Panc1 (cell line): ENCODE measurements at regions not wholly inside any gene's neighbourhood (a gene's known extent, or its start where the extent isn't known, plus 50 kb on each side); places are given as distances from the start of the nearest gene placed in this dataset.
"Not testable (repeated sequence)": the region's sequence is repeated elsewhere in the genome, so short reads cannot be mapped to it uniquely, and the experiment has no call there.

Experiments used
- ATAC-seq: fragments of 200-7000 bp; cut with Tn5 transposase; 2 replicates; pipeline ENCODE4 v1.9.1; 2020; ENCODE audit warnings: mild to moderate bottlenecking, moderate library complexity
- BruUV-seq: library from RNA; stranded (reverse); fragments of 400-500 nt; replicated peaks from 2 replicates; lab custom pipeline; 2021; lab: Mats Ljungman, UMichigan
- CTCF ChIA-PET: fragments of 300-600 bp; sonication (Branson Sonifier 250); formaldehyde crosslinking; loops from one replicate; lab custom pipeline; 2022; ENCODE audit warnings: antibody characterized with exemption; lab: Charles Lee
- POLR2A ChIA-PET: fragments of 300-600 bp; sonication (Branson Sonifier 250); formaldehyde crosslinking; loops from one replicate; lab custom pipeline; 2022; ENCODE audit warnings: antibody characterized with exemption; lab: Charles Lee
- DNase-seq: peaks from one replicate; pipeline ENCODE4 v3.0.0-alpha.2; 2010; ENCODE audit warnings: low read depth, low spot score
- H3K27ac ChIP-seq: 2 replicates; pipeline ENCODE4 v1.5.1; 2011; ENCODE audit warnings: mild to moderate bottlenecking, low read length, inconsistent platforms
- H3K27me3 ChIP-seq: fragments of 200-500 bp; sonication (Bioruptor generic); 2 replicates; pipeline ENCODE4 v1.6.0; 2014; ENCODE audit warnings: low read length, inconsistent platforms; ENCODE audit not compliant: control insufficient read depth, insufficient read depth
- H3K36me3 ChIP-seq: fragments of 200-500 bp; sonication (Bioruptor generic); 2 replicates; pipeline ENCODE4 v1.5.1; 2014; ENCODE audit warnings: inconsistent platforms, mild to moderate bottlenecking, low read length, moderate library complexity; ENCODE audit not compliant: control insufficient read depth, insufficient read depth
- H3K4me1 ChIP-seq: 2 replicates; pipeline ENCODE4 v1.5.1; 2011; ENCODE audit warnings: inconsistent platforms, mild to moderate bottlenecking, low read length, moderate library complexity; ENCODE audit not compliant: control insufficient read depth, insufficient read depth
- H3K4me3 ChIP-seq, 2 experiments: 2 replicates each; pipeline ENCODE4 v1.5.1; 2011 to 2012; ENCODE audit warnings: low read depth in 2 of 2, low read length in 2 of 2, mild to moderate bottlenecking in 2 of 2, inconsistent platforms in 1 of 2, moderate library complexity in 1 of 2
- H3K9me3 ChIP-seq: fragments of 200-500 bp; sonication (Bioruptor generic); 2 replicates; pipeline ENCODE4 v1.5.1; 2014; ENCODE audit warnings: low read depth, mild to moderate bottlenecking, inconsistent platforms, low read length, moderate library complexity; ENCODE audit not compliant: control insufficient read depth, insufficient read depth
- POLR2AphosphoS5 ChIP-seq: IDR thresholded peaks from 2 replicates; pipeline ENCODE4 v1.6.1; 2012; ENCODE audit warnings: mild to moderate bottlenecking, low read depth, low read length, moderate library complexity
- SIN3A ChIP-seq: IDR thresholded peaks from 2 replicates; pipeline ENCODE4 v1.6.1; 2012; ENCODE audit warnings: low read depth, mild to moderate bottlenecking, low read length, moderate library complexity, borderline replicate concordance; ENCODE audit not compliant: insufficient read depth
- TCF7L2 ChIP-seq: IDR thresholded peaks from 2 replicates; pipeline ENCODE4 v1.6.1; 2011; ENCODE audit warnings: mild to moderate bottlenecking, low read depth, low read length, inconsistent platforms
- in situ Hi-C: cut with HindIII; loops from 2 replicates; pipeline ENCODE4 v1.10.0; 2016; ENCODE audit warnings: low sequenced_read_pairs, low pct_unique_long_range_greater_than_20kb
- intact Hi-C: fragments of 100-400 bp; cut with micrococcal nuclease; formaldehyde crosslinking; loops from one replicate; pipeline ENCODE4 v1.10.0; 2022; ENCODE audit not compliant: unreplicated experiment
- TF ChIP-seq, protein P1 (sequence below): fragments of 450-650 bp; IDR thresholded peaks from 2 replicates; pipeline ENCODE4 v1.5.1; 2017; ENCODE audit warnings: mild to moderate bottlenecking
- TF ChIP-seq, protein P2 (sequence below), 2 experiments: IDR thresholded peaks; 2 replicates each; pipeline ENCODE4 v1.6.1; 2011 to 2012; ENCODE audit warnings: low read depth in 2 of 2, control low read depth in 1 of 2, low read length in 1 of 2, mild to moderate bottlenecking in 1 of 2, moderate library complexity in 1 of 2; ENCODE audit not compliant: insufficient read depth in 1 of 2

DNA sequence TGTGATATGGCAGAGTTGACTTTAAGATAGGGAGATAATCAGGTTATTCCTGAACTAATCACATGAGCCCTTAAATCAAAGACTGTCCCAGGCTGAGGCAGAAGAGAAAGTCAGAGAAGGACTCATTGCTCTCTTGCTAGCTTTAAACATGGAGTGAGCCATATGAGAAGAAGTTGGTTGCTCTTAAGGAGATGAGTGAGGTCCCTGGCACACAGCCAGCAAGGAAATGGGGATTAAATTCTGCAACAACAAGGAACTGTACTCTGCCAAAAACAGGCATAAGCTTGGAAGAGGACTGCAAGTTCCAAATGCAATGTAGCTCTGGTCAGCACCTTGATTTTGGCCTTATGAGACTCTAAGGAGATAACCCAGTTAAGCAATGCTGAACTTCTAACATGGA, 457.0 kb downstream of the PLOD2 start:
- H3K27me3 ChIP-seq = no peaks in the 10 kb centered on the region
- ATAC-seq (no peak), DNase-seq (no peak)
- H3K4me1 ChIP-seq = no peaks in the 10 kb centered on the region
- H3K9me3 ChIP-seq = no peaks in the 10 kb centered on the region
- intact Hi-C loops (no loop called here), in situ Hi-C loops (no loop called here)
- CTCF ChIA-PET = no interaction called here
- H3K27ac ChIP-seq = no peak overlapping the region
- POLR2A ChIA-PET = no interaction called here
- no peaks in the 10 kb centered on the region for H3K36me3 ChIP-seq
- TF ChIP-seq POLR2AphosphoS5 = no peak
- TF ChIP-seq SIN3A = no peak
- TF ChIP-seq, protein P1, sequence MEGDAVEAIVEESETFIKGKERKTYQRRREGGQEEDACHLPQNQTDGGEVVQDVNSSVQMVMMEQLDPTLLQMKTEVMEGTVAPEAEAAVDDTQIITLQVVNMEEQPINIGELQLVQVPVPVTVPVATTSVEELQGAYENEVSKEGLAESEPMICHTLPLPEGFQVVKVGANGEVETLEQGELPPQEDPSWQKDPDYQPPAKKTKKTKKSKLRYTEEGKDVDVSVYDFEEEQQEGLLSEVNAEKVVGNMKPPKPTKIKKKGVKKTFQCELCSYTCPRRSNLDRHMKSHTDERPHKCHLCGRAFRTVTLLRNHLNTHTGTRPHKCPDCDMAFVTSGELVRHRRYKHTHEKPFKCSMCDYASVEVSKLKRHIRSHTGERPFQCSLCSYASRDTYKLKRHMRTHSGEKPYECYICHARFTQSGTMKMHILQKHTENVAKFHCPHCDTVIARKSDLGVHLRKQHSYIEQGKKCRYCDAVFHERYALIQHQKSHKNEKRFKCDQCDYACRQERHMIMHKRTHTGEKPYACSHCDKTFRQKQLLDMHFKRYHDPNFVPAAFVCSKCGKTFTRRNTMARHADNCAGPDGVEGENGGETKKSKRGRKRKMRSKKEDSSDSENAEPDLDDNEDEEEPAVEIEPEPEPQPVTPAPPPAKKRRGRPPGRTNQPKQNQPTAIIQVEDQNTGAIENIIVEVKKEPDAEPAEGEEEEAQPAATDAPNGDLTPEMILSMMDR = no peak
- no peak for TF ChIP-seq TCF7L2
- TF ChIP-seq, protein P2, sequence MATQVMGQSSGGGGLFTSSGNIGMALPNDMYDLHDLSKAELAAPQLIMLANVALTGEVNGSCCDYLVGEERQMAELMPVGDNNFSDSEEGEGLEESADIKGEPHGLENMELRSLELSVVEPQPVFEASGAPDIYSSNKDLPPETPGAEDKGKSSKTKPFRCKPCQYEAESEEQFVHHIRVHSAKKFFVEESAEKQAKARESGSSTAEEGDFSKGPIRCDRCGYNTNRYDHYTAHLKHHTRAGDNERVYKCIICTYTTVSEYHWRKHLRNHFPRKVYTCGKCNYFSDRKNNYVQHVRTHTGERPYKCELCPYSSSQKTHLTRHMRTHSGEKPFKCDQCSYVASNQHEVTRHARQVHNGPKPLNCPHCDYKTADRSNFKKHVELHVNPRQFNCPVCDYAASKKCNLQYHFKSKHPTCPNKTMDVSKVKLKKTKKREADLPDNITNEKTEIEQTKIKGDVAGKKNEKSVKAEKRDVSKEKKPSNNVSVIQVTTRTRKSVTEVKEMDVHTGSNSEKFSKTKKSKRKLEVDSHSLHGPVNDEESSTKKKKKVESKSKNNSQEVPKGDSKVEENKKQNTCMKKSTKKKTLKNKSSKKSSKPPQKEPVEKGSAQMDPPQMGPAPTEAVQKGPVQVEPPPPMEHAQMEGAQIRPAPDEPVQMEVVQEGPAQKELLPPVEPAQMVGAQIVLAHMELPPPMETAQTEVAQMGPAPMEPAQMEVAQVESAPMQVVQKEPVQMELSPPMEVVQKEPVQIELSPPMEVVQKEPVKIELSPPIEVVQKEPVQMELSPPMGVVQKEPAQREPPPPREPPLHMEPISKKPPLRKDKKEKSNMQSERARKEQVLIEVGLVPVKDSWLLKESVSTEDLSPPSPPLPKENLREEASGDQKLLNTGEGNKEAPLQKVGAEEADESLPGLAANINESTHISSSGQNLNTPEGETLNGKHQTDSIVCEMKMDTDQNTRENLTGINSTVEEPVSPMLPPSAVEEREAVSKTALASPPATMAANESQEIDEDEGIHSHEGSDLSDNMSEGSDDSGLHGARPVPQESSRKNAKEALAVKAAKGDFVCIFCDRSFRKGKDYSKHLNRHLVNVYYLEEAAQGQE (IDR thresholded peaks at IDR 0.05; ENCODE audit: insufficient read depth in 1 of 2, low read depth in 2 of 2, low read length in 1 of 2) = no peak
- no peak overlapping the region for H3K4me3 ChIP-seq
- no TSS peak for BruUV-seq

DNA sequence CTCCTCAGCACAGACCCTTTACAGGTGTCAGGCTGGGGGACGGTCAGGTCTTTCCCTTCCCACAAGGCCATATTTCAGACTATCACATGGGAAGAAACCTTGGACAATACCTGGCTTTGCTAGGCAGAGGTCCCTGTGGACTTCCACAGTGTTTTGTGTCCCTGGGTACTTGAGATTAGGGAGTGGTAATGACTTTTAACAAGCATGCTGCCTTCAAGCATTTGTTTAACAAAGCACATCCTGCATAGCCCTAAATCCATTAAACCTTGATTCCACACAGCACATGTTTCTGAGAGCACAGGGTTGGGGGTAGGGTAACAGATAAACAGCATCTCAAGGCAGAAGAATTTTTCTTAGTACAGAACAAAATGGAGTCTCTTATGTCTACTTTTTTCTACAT, 451.2 kb downstream of the PLOD2 start:
- DNase-seq, intact Hi-C loops, H3K27ac ChIP-seq, CTCF ChIA-PET, BruUV-seq, H3K4me3 ChIP-seq, POLR2A ChIA-PET, H3K27me3 ChIP-seq, ATAC-seq, H3K9me3 ChIP-seq, H3K4me1 ChIP-seq, in situ Hi-C loops, H3K36me3 ChIP-seq: not testable (repeated sequence)

DNA sequence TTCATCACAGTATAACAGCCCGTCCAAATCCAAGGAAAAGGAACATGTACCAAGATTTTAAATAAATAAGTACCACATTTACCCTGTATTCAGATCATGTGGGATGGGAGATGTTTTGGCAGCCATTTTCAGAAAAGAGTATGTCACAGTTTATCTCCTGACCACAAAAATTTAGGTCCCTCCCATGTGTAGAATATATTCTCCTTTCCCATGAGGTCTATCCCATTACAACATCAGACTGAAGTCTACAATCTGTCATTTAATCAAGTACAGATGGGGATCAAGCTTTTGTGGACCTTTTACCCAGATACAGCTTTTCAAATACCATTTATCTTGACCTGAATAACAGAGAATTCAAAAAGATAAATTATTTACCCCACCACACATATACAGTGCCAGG, 444.5 kb downstream of the PLOD2 start:
- no peak overlapping the region for H3K4me3 ChIP-seq
- DNase-seq (no peak), ATAC-seq (no peak)
- H3K4me1 ChIP-seq = no peaks in the 10 kb centered on the region
- TF ChIP-seq TCF7L2 (no peak), SIN3A (no peak), POLR2AphosphoS5 (no peak)
- TF ChIP-seq, protein P1 = no peak
- TF ChIP-seq, protein P2 (IDR thresholded peaks at IDR 0.05; ENCODE audit: insufficient read depth in 1 of 2, low read depth in 2 of 2, low read length in 1 of 2) = no peak
- ChIA-PET POLR2A (no interaction called here), CTCF (no interaction called here)
- BruUV-seq = no TSS peak
- H3K27ac ChIP-seq = no peak overlapping the region
- intact Hi-C loops = no loop called here
- H3K36me3 ChIP-seq = no peaks in the 10 kb centered on the region
- in situ Hi-C loops = no loop called here
- no peaks in the 10 kb centered on the region for H3K9me3 ChIP-seq
- H3K27me3 ChIP-seq = no peaks in the 10 kb centered on the region
